ENCODE measurements at regions not wholly inside any gene's neighbourhood (a gene's known extent, or its start where the extent isn't known, plus 50 kb on each side); places are given as distances from the start of the nearest gene placed in this dataset.

DNA sequence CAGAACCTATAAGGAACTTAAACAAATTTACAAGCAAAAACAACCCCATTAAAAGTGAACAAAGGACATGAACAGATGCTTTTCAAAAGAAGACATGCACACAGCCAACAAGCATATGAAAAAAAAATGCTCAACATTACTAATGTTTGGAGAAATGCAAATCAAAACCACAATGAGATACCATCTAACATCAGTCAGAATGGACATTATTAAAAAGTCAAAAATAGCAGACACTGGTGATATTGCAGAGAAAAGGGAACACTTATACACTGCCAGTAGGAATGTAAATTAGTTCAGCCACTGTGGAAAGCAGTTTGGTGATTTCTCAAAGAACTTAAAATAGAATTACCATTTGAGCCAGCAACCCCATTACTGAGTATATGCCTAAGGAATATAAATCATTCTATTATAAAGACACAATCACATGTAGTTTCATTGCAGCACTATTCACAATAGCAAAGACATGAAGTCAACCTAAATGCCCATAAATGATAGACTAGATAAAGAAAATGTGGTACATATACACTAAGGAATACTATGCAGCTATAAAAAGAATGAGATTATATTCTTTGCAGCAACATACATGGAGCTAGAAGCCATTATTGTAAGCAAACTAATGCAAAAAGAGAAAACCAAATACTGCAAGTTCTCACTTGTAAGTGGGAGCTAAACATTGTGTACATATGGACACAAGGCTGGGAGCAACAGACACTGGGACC, 1509.4 kb downstream of the TECRL start:
- TF ChIP-seq POLR2AphosphoS5 (IDR thresholded peaks at IDR 0.05; ENCODE audit: low read depth, low read length), result no peak
- TF ChIP-seq POU2F2 (IDR thresholded peaks at IDR 0.05; ENCODE audit: low read depth, low read length), result no peak
- no peak for TF ChIP-seq TAF1 (IDR thresholded peaks at IDR 0.05; ENCODE audit: low read depth, low read length)
- TF ChIP-seq PAX5 (IDR thresholded peaks at IDR 0.05; ENCODE audit: insufficient read depth, low read length, severe bottlenecking), result no peak
- no peak for TF ChIP-seq POLR2A (IDR thresholded peaks at IDR 0.05; ENCODE audit: low read depth, low read length)
- TF ChIP-seq SPI1 (IDR thresholded peaks at IDR 0.05; ENCODE audit: low read depth, low read length), result no peak
- FAIRE-seq (no peak), DNase-seq (ENCODE audit: insufficient read length, low spot score) (no peak)

DNA sequence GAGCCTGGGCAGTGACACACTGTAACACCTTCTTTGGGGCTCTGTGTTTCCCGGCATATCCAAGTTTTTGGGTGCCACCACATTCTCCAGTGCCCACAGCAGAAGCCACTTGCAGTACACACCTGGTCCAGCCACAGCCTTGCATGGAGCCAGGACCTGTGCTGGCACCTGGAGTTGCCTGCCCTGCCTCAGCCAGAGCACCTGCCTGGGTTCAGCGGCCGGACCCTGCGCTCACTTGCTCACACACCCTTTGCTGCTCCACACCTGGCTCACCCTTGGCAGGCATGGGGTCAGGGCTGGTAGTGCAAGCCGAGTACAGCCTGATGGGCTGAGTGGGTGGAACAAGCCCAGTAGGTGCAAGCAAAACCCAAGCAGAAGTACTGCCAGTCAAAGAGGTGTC, 1511.1 kb downstream of the TECRL start:
- TF ChIP-seq SPI1 (IDR thresholded peaks at IDR 0.05; ENCODE audit: low read depth, low read length), result no peak
- no peak for TF ChIP-seq PAX5 (IDR thresholded peaks at IDR 0.05; ENCODE audit: insufficient read depth, low read length, severe bottlenecking)
- TF ChIP-seq POLR2A (IDR thresholded peaks at IDR 0.05; ENCODE audit: low read depth, low read length), result no peak
- no peak for TF ChIP-seq POU2F2 (IDR thresholded peaks at IDR 0.05; ENCODE audit: low read depth, low read length)
- TF ChIP-seq POLR2AphosphoS5 (IDR thresholded peaks at IDR 0.05; ENCODE audit: low read depth, low read length), result no peak
- no peak for TF ChIP-seq TAF1 (IDR thresholded peaks at IDR 0.05; ENCODE audit: low read depth, low read length)
- DNase-seq (ENCODE audit: insufficient read length, low spot score), result no peak
- no peak for FAIRE-seq

DNA sequence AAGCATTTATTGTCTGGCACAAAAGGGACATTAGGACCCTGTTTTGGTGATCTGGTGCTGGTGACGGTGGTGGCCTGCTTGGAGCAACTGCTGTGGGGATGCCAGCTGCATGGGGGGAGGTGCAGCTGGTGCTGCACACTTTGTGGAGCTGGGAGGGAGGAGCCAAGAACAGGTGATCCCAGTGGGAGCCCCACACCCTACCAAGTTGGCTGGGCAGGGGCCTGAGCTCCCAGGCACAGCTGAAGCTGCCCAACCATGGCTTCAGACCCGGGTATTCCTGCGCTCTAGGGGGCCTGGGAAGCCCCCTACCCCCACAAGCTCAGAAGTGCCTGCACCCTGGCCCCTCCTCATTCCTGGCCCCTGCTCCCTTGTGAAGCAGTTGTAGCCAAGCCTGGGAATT, 1512.5 kb downstream of the TECRL start:
- FAIRE-seq (no peak), DNase-seq (ENCODE audit: insufficient read length, low spot score) (no peak)
- no peak for TF ChIP-seq POLR2A (IDR thresholded peaks at IDR 0.05; ENCODE audit: low read depth, low read length)
- no peak for TF ChIP-seq POLR2AphosphoS5 (IDR thresholded peaks at IDR 0.05; ENCODE audit: low read depth, low read length)
- TF ChIP-seq PAX5 (IDR thresholded peaks at IDR 0.05; ENCODE audit: insufficient read depth, low read length, severe bottlenecking), result no peak
- TF ChIP-seq POU2F2 (IDR thresholded peaks at IDR 0.05; ENCODE audit: low read depth, low read length), result no peak
- TF ChIP-seq TAF1 (IDR thresholded peaks at IDR 0.05; ENCODE audit: low read depth, low read length), result no peak
- no peak for TF ChIP-seq SPI1 (IDR thresholded peaks at IDR 0.05; ENCODE audit: low read depth, low read length)

DNA sequence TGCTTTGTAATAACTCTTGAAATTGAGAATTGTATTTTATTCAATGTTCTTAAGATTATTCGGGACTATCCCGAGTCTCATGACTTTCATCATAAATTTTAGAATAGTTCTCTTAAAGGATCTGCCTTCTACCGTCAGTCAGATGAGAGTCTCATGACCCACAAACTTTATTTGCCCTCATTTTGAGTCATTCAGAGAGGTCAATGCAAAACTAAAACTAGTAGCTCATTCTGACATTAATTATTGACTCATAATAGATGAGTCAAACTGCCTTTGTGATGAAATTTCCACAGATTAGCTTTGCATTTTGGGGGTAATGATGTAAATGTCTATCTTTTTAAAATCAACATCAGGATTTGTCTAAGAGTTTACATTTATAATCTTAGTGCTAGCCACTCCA, 1527.3 kb downstream of the TECRL start:
- no peak for FAIRE-seq
- no peak for TF ChIP-seq POU2F2 (IDR thresholded peaks at IDR 0.05; ENCODE audit: low read depth, low read length)
- TF ChIP-seq SPI1 (IDR thresholded peaks at IDR 0.05; ENCODE audit: low read depth, low read length), result no peak
- TF ChIP-seq POLR2A (IDR thresholded peaks at IDR 0.05; ENCODE audit: low read depth, low read length), result no peak
- TF ChIP-seq TAF1 (IDR thresholded peaks at IDR 0.05; ENCODE audit: low read depth, low read length), result no peak
- TF ChIP-seq PAX5 (IDR thresholded peaks at IDR 0.05; ENCODE audit: insufficient read depth, low read length, severe bottlenecking), result no peak
- no peak for TF ChIP-seq POLR2AphosphoS5 (IDR thresholded peaks at IDR 0.05; ENCODE audit: low read depth, low read length)
- no peak for DNase-seq (ENCODE audit: insufficient read length, low spot score)

GRCh38 chr4:62881210-62881609, 1528.0 kb downstream of the TECRL start:
- TF ChIP-seq SPI1 (IDR thresholded peaks at IDR 0.05; ENCODE audit: low read depth, low read length) (no peak), TAF1 (IDR thresholded peaks at IDR 0.05; ENCODE audit: low read depth, low read length) (no peak), POLR2A (IDR thresholded peaks at IDR 0.05; ENCODE audit: low read depth, low read length) (no peak), PAX5 (IDR thresholded peaks at IDR 0.05; ENCODE audit: insufficient read depth, low read length, severe bottlenecking) (no peak), POU2F2 (IDR thresholded peaks at IDR 0.05; ENCODE audit: low read depth, low read length) (no peak), POLR2AphosphoS5 (IDR thresholded peaks at IDR 0.05; ENCODE audit: low read depth, low read length) (no peak)
- DNase-seq (ENCODE audit: insufficient read length, low spot score) (no peak), FAIRE-seq (no peak)

GRCh38 chr4:62872856-62873255, 1536.4 kb downstream of the TECRL start:
- DNase-seq (ENCODE audit: insufficient read length, low spot score) (no peak), FAIRE-seq (no peak)
- no peak for TF ChIP-seq PAX5 (IDR thresholded peaks at IDR 0.05; ENCODE audit: insufficient read depth, low read length, severe bottlenecking)
- TF ChIP-seq SPI1 (IDR thresholded peaks at IDR 0.05; ENCODE audit: low read depth, low read length), result no peak
- no peak for TF ChIP-seq TAF1 (IDR thresholded peaks at IDR 0.05; ENCODE audit: low read depth, low read length)
- no peak for TF ChIP-seq POLR2AphosphoS5 (IDR thresholded peaks at IDR 0.05; ENCODE audit: low read depth, low read length)
- TF ChIP-seq POLR2A (IDR thresholded peaks at IDR 0.05; ENCODE audit: low read depth, low read length), result no peak
- TF ChIP-seq POU2F2 (IDR thresholded peaks at IDR 0.05; ENCODE audit: low read depth, low read length), result no peak

DNA sequence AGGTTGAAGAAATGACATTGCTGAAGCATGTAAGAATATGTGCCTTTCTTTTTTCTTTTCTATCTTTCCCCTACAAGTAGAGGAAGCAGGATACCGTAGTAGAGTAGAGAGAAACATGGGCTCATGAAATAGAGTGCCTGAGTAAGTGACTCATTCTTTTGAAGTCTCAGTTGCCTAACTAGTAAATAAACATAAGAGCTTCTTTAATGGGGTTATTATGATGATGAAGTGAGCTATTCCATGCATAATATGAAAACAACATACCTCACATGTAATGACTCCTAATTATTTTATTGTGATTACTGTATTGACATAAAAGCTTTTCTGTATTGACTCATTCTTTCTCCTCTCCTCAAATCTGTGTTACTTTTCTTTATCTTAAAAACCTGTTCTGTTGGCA, 1538.2 kb downstream of the TECRL start:
- no peak for FAIRE-seq
- no peak for DNase-seq (ENCODE audit: insufficient read length, low spot score)
- TF ChIP-seq SPI1 (IDR thresholded peaks at IDR 0.05; ENCODE audit: low read depth, low read length) (no peak), POLR2A (IDR thresholded peaks at IDR 0.05; ENCODE audit: low read depth, low read length) (no peak), POLR2AphosphoS5 (IDR thresholded peaks at IDR 0.05; ENCODE audit: low read depth, low read length) (no peak), TAF1 (IDR thresholded peaks at IDR 0.05; ENCODE audit: low read depth, low read length) (no peak), POU2F2 (IDR thresholded peaks at IDR 0.05; ENCODE audit: low read depth, low read length) (no peak), PAX5 (IDR thresholded peaks at IDR 0.05; ENCODE audit: insufficient read depth, low read length, severe bottlenecking) (no peak)

DNA sequence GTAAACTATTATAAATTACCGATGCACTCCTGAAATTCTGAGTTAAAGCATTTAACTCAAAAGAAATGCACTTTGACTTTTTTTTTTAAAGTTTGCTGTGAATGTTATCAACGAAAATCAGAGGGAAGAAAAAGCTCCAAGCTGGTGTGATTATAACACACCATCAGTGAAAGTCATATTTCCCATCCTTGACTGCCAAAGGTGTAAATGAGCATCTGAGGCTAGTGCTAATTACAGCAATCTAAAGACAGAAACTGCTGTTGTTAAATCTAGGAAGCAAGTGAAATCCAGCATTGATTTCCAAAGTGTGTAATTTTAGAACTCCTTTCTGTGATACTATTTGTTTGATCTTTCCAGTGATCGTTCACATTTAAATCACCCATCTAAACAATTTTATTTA, 1538.8 kb downstream of the TECRL start:
- DNase-seq (ENCODE audit: insufficient read length, low spot score) (no peak), FAIRE-seq (no peak)
- TF ChIP-seq TAF1 (IDR thresholded peaks at IDR 0.05; ENCODE audit: low read depth, low read length), result no peak
- TF ChIP-seq POU2F2 (IDR thresholded peaks at IDR 0.05; ENCODE audit: low read depth, low read length), result no peak
- TF ChIP-seq PAX5 (IDR thresholded peaks at IDR 0.05; ENCODE audit: insufficient read depth, low read length, severe bottlenecking), result no peak
- TF ChIP-seq POLR2A (IDR thresholded peaks at IDR 0.05; ENCODE audit: low read depth, low read length), result no peak
- TF ChIP-seq POLR2AphosphoS5 (IDR thresholded peaks at IDR 0.05; ENCODE audit: low read depth, low read length), result no peak
- no peak for TF ChIP-seq SPI1 (IDR thresholded peaks at IDR 0.05; ENCODE audit: low read depth, low read length)

DNA sequence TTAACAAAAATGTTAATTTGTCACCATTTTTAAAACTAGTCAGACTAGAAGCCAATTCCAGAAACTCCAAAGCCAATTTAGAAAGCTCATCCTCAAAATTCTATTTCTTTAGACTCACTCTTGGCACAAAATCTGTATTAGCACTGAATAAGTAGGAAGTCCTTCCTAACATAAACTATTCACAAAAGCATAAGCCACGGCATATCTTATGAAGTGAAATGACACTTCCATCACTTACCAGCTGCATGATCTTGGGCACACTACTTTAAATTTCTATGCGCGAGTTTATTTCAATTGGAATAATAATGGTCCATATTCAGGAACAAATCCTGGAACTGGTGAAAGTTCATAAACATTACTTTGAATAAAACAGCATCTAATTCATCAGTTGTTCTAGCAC, 1544.0 kb downstream of the TECRL start:
- DNase-seq (ENCODE audit: insufficient read length, low spot score) (no peak), FAIRE-seq (no peak)
- TF ChIP-seq SPI1 (IDR thresholded peaks at IDR 0.05; ENCODE audit: low read depth, low read length) (no peak), TAF1 (IDR thresholded peaks at IDR 0.05; ENCODE audit: low read depth, low read length) (no peak), POLR2A (IDR thresholded peaks at IDR 0.05; ENCODE audit: low read depth, low read length) (no peak), POU2F2 (IDR thresholded peaks at IDR 0.05; ENCODE audit: low read depth, low read length) (no peak), PAX5 (IDR thresholded peaks at IDR 0.05; ENCODE audit: insufficient read depth, low read length, severe bottlenecking) (no peak), POLR2AphosphoS5 (IDR thresholded peaks at IDR 0.05; ENCODE audit: low read depth, low read length) (no peak)
